Transverse colon (tissue), 4 donors: ENCODE measurements at regions not wholly inside any gene's neighbourhood (a gene's known extent, or its start where the extent isn't known, plus 50 kb on each side); places are given as distances from the start of the nearest gene placed in this dataset.

ENCODE experiments used
- DNase-seq: peaks from one replicate; pipeline ENCODE4 v3.0.0-alpha.2; 2019
- H3K27ac ChIP-seq, 4 donors: fragments of 200-600 bp; sonication (generic); 2 replicates each; pipeline ENCODE4 v1.5.1; 2016 to 2018; ENCODE audit warnings: inconsistent platforms in 4 of 4
- H3K27me3 ChIP-seq: fragments of 200-600 bp; sonication (generic); 2 replicates; pipeline ENCODE4 v1.5.1; 2017; ENCODE audit warnings: inconsistent platforms
- H3K36me3 ChIP-seq, 4 donors: fragments of 200-600 bp; sonication (generic); 2 replicates each; pipeline ENCODE4 v1.5.1; 2017 to 2019; ENCODE audit warnings: inconsistent platforms in 4 of 4
- H3K4me1 ChIP-seq, 4 donors: fragments of 200-600 bp; sonication (generic); 2 replicates each; pipeline ENCODE4 v1.5.1; 2017 to 2020; ENCODE audit warnings: inconsistent platforms in 4 of 4
- H3K4me3 ChIP-seq, 4 donors: fragments of 200-600 bp; sonication (generic); 1 replicate in 1 of 4; 2 replicates in 3 of 4; pipeline versions ENCODE4 v1.5.1 to v1.6.1; 2017 to 2019; ENCODE audit warnings: inconsistent platforms in 4 of 4
- H3K9me3 ChIP-seq, 2 donors: fragments of 200-600 bp; sonication (generic); 2 replicates each; pipeline ENCODE4 v1.5.1; 2017 to 2019; ENCODE audit warnings: inconsistent platforms in 2 of 2
- CTCF ChIP-seq, 5 experiments: fragments of 200-600 bp in 3 of 5; fragments of 450-650 bp in 2 of 5; sonication (generic) in 3 of 5; IDR thresholded peaks; 1 replicate in 2 of 5; 2 replicates in 3 of 5; pipeline ENCODE4 v1.5.1; 2016 to 2017; ENCODE audit warnings: antibody characterized with exemption in 5 of 5, inconsistent platforms in 3 of 5, mild to moderate bottlenecking in 2 of 5, moderate library complexity in 1 of 5
- EP300 ChIP-seq: sonication (generic); formaldehyde crosslinking; IDR thresholded peaks from one replicate; pipeline ENCODE4 v1.6.1; 2017; ENCODE audit warnings: antibody characterized with exemption, low read depth
- POLR2A ChIP-seq: fragments of 450-650 bp; IDR thresholded peaks from one replicate; pipeline ENCODE4 v1.6.1; 2016; ENCODE audit warnings: antibody characterized with exemption, mild to moderate bottlenecking, moderate library complexity
- POLR2AphosphoS5 ChIP-seq, 3 donors: sonication (generic); formaldehyde crosslinking; IDR thresholded peaks; one replicate each; pipeline ENCODE4 v1.6.1; 2016; ENCODE audit warnings: antibody characterized with exemption in 3 of 3
- WGBS, 2 donors: methylation state at CpG; one replicate each; pipeline ENCODE4 v1.1.5; 2018; ENCODE audit warnings: low coverage in 1 of 2; 5-methylcytosine and 5-hydroxymethylcytosine counted together
- in situ Hi-C, 4 donors: fragments of 200-750 bp; cut with MboI; loops; one replicate each; pipeline versions ENCODE4 v1.15.0 to v1.15.1; 2017; ENCODE audit warnings: low sequenced_read_pairs in 3 of 4, low pct_ligation_motif_present in 1 of 4, low pct_unique_long_range_greater_than_20kb in 1 of 4
- intact Hi-C: fragments of 100-400 bp; cut with DNase I; formaldehyde crosslinking; loops from one replicate; pipeline ENCODE4 v1.15.1; 2023; ENCODE audit warnings: low total_unique reads

- DNase-seq = no peak
- H3K27me3 ChIP-seq = no peaks in the 10 kb centered on the region
- no peaks in the 10 kb centered on the region for H3K9me3 ChIP-seq
- in situ Hi-C loops (loop anchor here in 1 of 4 donors (25.0 kb wide), 1 partner anchor 125 kb away; no protein-coding TSS in a partner anchor), intact Hi-C loops (no loop called here)
- no peak overlapping the region for H3K4me3 ChIP-seq
- no peaks in the 10 kb centered on the region for H3K4me1 ChIP-seq
- H3K36me3 ChIP-seq = no peaks in the 10 kb centered on the region
- H3K27ac ChIP-seq = no peak overlapping the region
- 82 to 93% methylated on average over 2 to 3 of the region's 3 CpGs for WGBS, 2 donors
- TF ChIP-seq EP300 (no peak), POLR2A (no peak), POLR2AphosphoS5 (IDR thresholded peaks at IDR 0.05) (no peak), CTCF (IDR thresholded peaks at IDR 0.05) (no peak)
These were observed 184.7 kb upstream of the PRPS1L1 start for GRCh38 chr7:18212308-18212707.

- H3K27ac ChIP-seq = no peak overlapping the region
- H3K4me1 ChIP-seq = no peaks in the 10 kb centered on the region
- intact Hi-C loops = no loop called here
- H3K9me3 ChIP-seq = no peaks in the 10 kb centered on the region
- no peak overlapping the region for H3K4me3 ChIP-seq
- no peaks in the 10 kb centered on the region for H3K27me3 ChIP-seq
- in situ Hi-C loops = loop anchor here in 1 of 4 donors (25.0 kb wide), 1 partner anchor 125 kb away; no protein-coding TSS in a partner anchor
- peak in 1 of 3 donors; percentile 29 for TF ChIP-seq POLR2AphosphoS5 (IDR thresholded peaks at IDR 0.05)
- no peak for TF ChIP-seq POLR2A
- no peaks in the 10 kb centered on the region for H3K36me3 ChIP-seq
- no peak for DNase-seq
- WGBS, 2 donors = 32 to 38% methylated on average over 1 of the region's 1 CpG
These were observed 185.1 kb upstream of the PRPS1L1 start for GRCh38 chr7:18212758-18213157.

- no peak for DNase-seq
- Histone ChIP-seq H3K36me3 (no peaks in the 10 kb centered on the region), H3K9me3 (no peaks in the 10 kb centered on the region), H3K4me3 (no peak overlapping the region), H3K27me3 (no peaks in the 10 kb centered on the region), H3K4me1 (no peaks in the 10 kb centered on the region), H3K27ac (no peak overlapping the region)
- in situ Hi-C loops = loop anchor here in 1 of 4 donors (25.0 kb wide), 1 partner anchor 124 kb away; no protein-coding TSS in a partner anchor
- TF ChIP-seq CTCF (IDR thresholded peaks at IDR 0.05) = no peak
- no peak for TF ChIP-seq POLR2AphosphoS5 (IDR thresholded peaks at IDR 0.05)
- TF ChIP-seq EP300 = no peak
- no peak for TF ChIP-seq POLR2A
- 94 to 100% methylated on average over 1 of the region's 1 CpG for WGBS, 2 donors
- intact Hi-C loops = no loop called here
These were observed 186.0 kb upstream of the PRPS1L1 start for GRCh38 chr7:18213652-18214051.

- Histone ChIP-seq H3K27ac (no peak overlapping the region), H3K27me3 (no peaks in the 10 kb centered on the region), H3K9me3 (no peaks in the 10 kb centered on the region), H3K36me3 (no peaks in the 10 kb centered on the region), H3K4me3 (no peak overlapping the region), H3K4me1 (no peaks in the 10 kb centered on the region)
- intact Hi-C loops (no loop called here), in situ Hi-C loops (loop anchor here in 1 of 4 donors (25.0 kb wide), 1 partner anchor 121 kb away; no protein-coding TSS in a partner anchor)
- TF ChIP-seq POLR2AphosphoS5 (IDR thresholded peaks at IDR 0.05) (no peak), POLR2A (no peak), EP300 (no peak), CTCF (IDR thresholded peaks at IDR 0.05) (no peak)
- 93 to 95% methylated on average over 2 of the region's 2 CpGs for WGBS, 2 donors
- no peak for DNase-seq
These were observed 188.6 kb upstream of the PRPS1L1 start for GRCh38 chr7:18216270-18216669.
